ENCODE measurements at regions not wholly inside any gene's neighbourhood (a gene's known extent, or its start where the extent isn't known, plus 50 kb on each side); places are given as distances from the start of the nearest gene placed in this dataset.
A peak's percentile ranks its signal among the peaks of the same experiment; 100 is the strongest.

GRCh38 chr18:41456831-41457230, 498.2 kb upstream of the PIK3C3 start:
- Histone ChIP-seq H3K27me3 (ENCODE audit: control insufficient read depth, insufficient read depth, low read length) (no peaks in the 10 kb centered on the region), H3K4me3 (ENCODE audit: low read depth, low read length) (no peak overlapping the region), H3K36me3 (ENCODE audit: control insufficient read depth, insufficient read depth, low read length) (no peaks in the 10 kb centered on the region)
- DNase-seq (ENCODE audit: low read depth) = peak; percentile 33
- TF ChIP-seq CTCF (IDR thresholded peaks at IDR 0.05; ENCODE audit: insufficient read depth, low read length, severe bottlenecking) = no peak
- FAIRE-seq = no peak

- FAIRE-seq (no peak), DNase-seq (ENCODE audit: low read depth) (peak; percentile 26)
- no peak for TF ChIP-seq CTCF (IDR thresholded peaks at IDR 0.05; ENCODE audit: insufficient read depth, low read length, severe bottlenecking)
- Histone ChIP-seq H3K36me3 (ENCODE audit: control insufficient read depth, insufficient read depth, low read length) (no peaks in the 10 kb centered on the region), H3K27me3 (ENCODE audit: control insufficient read depth, insufficient read depth, low read length) (no peaks in the 10 kb centered on the region), H3K4me3 (ENCODE audit: low read depth, low read length) (no peak overlapping the region)
Measured at GRCh38 chr18:41449612-41450011, 505.4 kb upstream of the PIK3C3 start.

- Histone ChIP-seq H3K4me3 (ENCODE audit: low read depth, low read length) (no peak overlapping the region), H3K27me3 (ENCODE audit: control insufficient read depth, insufficient read depth, low read length) (no peaks in the 10 kb centered on the region), H3K36me3 (ENCODE audit: control insufficient read depth, insufficient read depth, low read length) (no peaks in the 10 kb centered on the region)
- no peak for TF ChIP-seq CTCF (IDR thresholded peaks at IDR 0.05; ENCODE audit: insufficient read depth, low read length, severe bottlenecking)
- peak; percentile 56 for DNase-seq (ENCODE audit: low read depth)
- FAIRE-seq = no peak
Measured at GRCh38 chr18:41444943-41445342, 510.1 kb upstream of the PIK3C3 start.

- Histone ChIP-seq H3K4me3 (ENCODE audit: low read depth, low read length) (no peak overlapping the region), H3K27me3 (ENCODE audit: control insufficient read depth, insufficient read depth, low read length) (no peaks in the 10 kb centered on the region), H3K36me3 (ENCODE audit: control insufficient read depth, insufficient read depth, low read length) (no peaks in the 10 kb centered on the region)
- FAIRE-seq (no peak), DNase-seq (ENCODE audit: low read depth) (peak; percentile 63)
- TF ChIP-seq CTCF (IDR thresholded peaks at IDR 0.05; ENCODE audit: insufficient read depth, low read length, severe bottlenecking) = no peak
Measured at GRCh38 chr18:41436772-41437171, 518.3 kb upstream of the PIK3C3 start.

- FAIRE-seq = no peak
- Histone ChIP-seq H3K27me3 (ENCODE audit: control insufficient read depth, insufficient read depth, low read length) (no peaks in the 10 kb centered on the region), H3K36me3 (ENCODE audit: control insufficient read depth, insufficient read depth, low read length) (no peaks in the 10 kb centered on the region), H3K4me3 (ENCODE audit: low read depth, low read length) (no peak overlapping the region)
- no peak for DNase-seq (ENCODE audit: low read depth)
- TF ChIP-seq CTCF (IDR thresholded peaks at IDR 0.05; ENCODE audit: insufficient read depth, low read length, severe bottlenecking) = no peak
Measured at GRCh38 chr18:41418598-41418997, 536.4 kb upstream of the PIK3C3 start.

GRCh38 chr18:41416044-41416443, 539.0 kb upstream of the PIK3C3 start:
- TF ChIP-seq CTCF (IDR thresholded peaks at IDR 0.05; ENCODE audit: insufficient read depth, low read length, severe bottlenecking) = no peak
- FAIRE-seq = no peak
- Histone ChIP-seq H3K36me3 (ENCODE audit: control insufficient read depth, insufficient read depth, low read length) (no peaks in the 10 kb centered on the region), H3K4me3 (ENCODE audit: low read depth, low read length) (no peak overlapping the region), H3K27me3 (ENCODE audit: control insufficient read depth, insufficient read depth, low read length) (no peaks in the 10 kb centered on the region)
- peak; percentile 8 for DNase-seq (ENCODE audit: low read depth)

Data from bronchial epithelial cell (primary cell).